ENCODE measurements at regions not wholly inside any gene's neighbourhood (a gene's known extent, or its start where the extent isn't known, plus 50 kb on each side); places are given as distances from the start of the nearest gene placed in this dataset.
A peak's percentile ranks its signal among the peaks of the same experiment; 100 is the strongest.

GRCh38 chr1:208570362-208570761 lies 326.2 kb upstream of the PLXNA2 start:
- peak; percentile 25 for TF ChIP-seq CTCF (conservative IDR thresholded peaks at IDR 0.05)
- Histone ChIP-seq H3K4me1 (ENCODE audit: control insufficient read depth, insufficient read depth, low read length) (peaks cover 7% of the 10 kb centered on the region), H3K36me3 (ENCODE audit: control insufficient read depth, insufficient read depth, low read length) (no peaks in the 10 kb centered on the region), H3K9me3 (ENCODE audit: control insufficient read depth, low read length) (peaks cover 20% of the 10 kb centered on the region), H3K4me3 (ENCODE audit: low read length) (peak overlapping the region; percentile 2), H3K27ac (ENCODE audit: low read depth, low read length) (no peak overlapping the region), H3K9ac (ENCODE audit: extremely low read depth, low read length, poor library complexity, severe bottlenecking) (no peak overlapping the region), H3K27me3 (ENCODE audit: control insufficient read depth, insufficient read depth, low read length, poor library complexity, severe bottlenecking) (no peaks in the 10 kb centered on the region)
- no peak for DNase-seq
- Mint-ChIP-seq H3K36me3 (ENCODE audit: low read depth) (no peaks in the 10 kb centered on the region), H3K4me1 (peaks cover 15% of the 10 kb centered on the region), H3K27me3 (ENCODE audit: insufficient read depth) (peaks cover 23% of the 10 kb centered on the region), H3K9me3 (peaks cover 11% of the 10 kb centered on the region), H3K4me3 (no peak overlapping the region), H3K27ac (no peak overlapping the region)
- WGBS, 2 experiments (ENCODE audit: insufficient coverage in 1 of 2, insufficient read length in 1 of 2) = 91 to 95% methylated on average over 3 to 5 of the region's 5 CpGs

- no peaks in the 10 kb centered on the region for H3K27me3 Mint-ChIP-seq (ENCODE audit: insufficient read depth)
- Histone ChIP-seq H3K9ac (ENCODE audit: extremely low read depth, low read length, poor library complexity, severe bottlenecking) (no peak overlapping the region), H3K9me3 (ENCODE audit: control insufficient read depth, low read length) (no peaks in the 10 kb centered on the region), H3K27me3 (ENCODE audit: control insufficient read depth, insufficient read depth, low read length, poor library complexity, severe bottlenecking) (no peaks in the 10 kb centered on the region), H3K36me3 (ENCODE audit: control insufficient read depth, insufficient read depth, low read length) (no peaks in the 10 kb centered on the region), H3K27ac (ENCODE audit: low read depth, low read length) (no peak overlapping the region), H3K4me3 (ENCODE audit: low read length) (no peak overlapping the region), H3K4me1 (ENCODE audit: control insufficient read depth, insufficient read depth, low read length) (peaks cover 10% of the 10 kb centered on the region)
- peaks cover 7% of the 10 kb centered on the region for H3K4me1 Mint-ChIP-seq
- H3K9me3 Mint-ChIP-seq = no peaks in the 10 kb centered on the region
- H3K27ac Mint-ChIP-seq = no peak overlapping the region
- no peak for TF ChIP-seq CTCF (conservative IDR thresholded peaks at IDR 0.05)
- no peak overlapping the region for H3K4me3 Mint-ChIP-seq
- DNase-seq = no peak
- WGBS, 2 experiments (ENCODE audit: insufficient coverage in 1 of 2, insufficient read length in 1 of 2) = 93 to 95% methylated on average over 3 to 4 of the region's 4 CpGs
- no peaks in the 10 kb centered on the region for H3K36me3 Mint-ChIP-seq (ENCODE audit: low read depth)
These were observed 332.2 kb upstream of the PLXNA2 start for GRCh38 chr1:208576425-208576824.

- H3K27ac Mint-ChIP-seq = no peak overlapping the region
- TF ChIP-seq CTCF (conservative IDR thresholded peaks at IDR 0.05) = no peak
These were observed 333.3 kb upstream of the PLXNA2 start for GRCh38 chr1:208577381-208577905.

More at GRCh38 chr1:208577381-208577905, 333.3 kb upstream of the PLXNA2 start:
- no peak overlapping the region for H3K4me3 ChIP-seq (ENCODE audit: low read length)
- H3K4me1 ChIP-seq (ENCODE audit: control insufficient read depth, insufficient read depth, low read length) = peaks cover 19% of the 10 kb centered on the region
- H3K27ac ChIP-seq (ENCODE audit: low read depth, low read length) = no peak overlapping the region
- Mint-ChIP-seq H3K4me3 (no peak overlapping the region), H3K27me3 (ENCODE audit: insufficient read depth) (no peaks in the 10 kb centered on the region), H3K4me1 (peaks cover 16% of the 10 kb centered on the region), H3K36me3 (ENCODE audit: low read depth) (no peaks in the 10 kb centered on the region), H3K9me3 (no peaks in the 10 kb centered on the region)
- no peak for DNase-seq
- WGBS, 2 experiments (ENCODE audit: insufficient coverage in 1 of 2, insufficient read length in 1 of 2) = 95 to 100% methylated on average over 1 of the region's 1 CpG
- H3K36me3 ChIP-seq (ENCODE audit: control insufficient read depth, insufficient read depth, low read length) = no peaks in the 10 kb centered on the region
- no peak overlapping the region for H3K9ac ChIP-seq (ENCODE audit: extremely low read depth, low read length, poor library complexity, severe bottlenecking)
- H3K27me3 ChIP-seq (ENCODE audit: control insufficient read depth, insufficient read depth, low read length, poor library complexity, severe bottlenecking) = no peaks in the 10 kb centered on the region
- no peaks in the 10 kb centered on the region for H3K9me3 ChIP-seq (ENCODE audit: control insufficient read depth, low read length)

Measured in endodermal cell (in vitro differentiated cells).